ENCODE measurements at regions not wholly inside any gene's neighbourhood (a gene's known extent, or its start where the extent isn't known, plus 50 kb on each side); places are given as distances from the start of the nearest gene placed in this dataset.
A peak's percentile ranks its signal among the peaks of the same experiment; 100 is the strongest.

DNA sequence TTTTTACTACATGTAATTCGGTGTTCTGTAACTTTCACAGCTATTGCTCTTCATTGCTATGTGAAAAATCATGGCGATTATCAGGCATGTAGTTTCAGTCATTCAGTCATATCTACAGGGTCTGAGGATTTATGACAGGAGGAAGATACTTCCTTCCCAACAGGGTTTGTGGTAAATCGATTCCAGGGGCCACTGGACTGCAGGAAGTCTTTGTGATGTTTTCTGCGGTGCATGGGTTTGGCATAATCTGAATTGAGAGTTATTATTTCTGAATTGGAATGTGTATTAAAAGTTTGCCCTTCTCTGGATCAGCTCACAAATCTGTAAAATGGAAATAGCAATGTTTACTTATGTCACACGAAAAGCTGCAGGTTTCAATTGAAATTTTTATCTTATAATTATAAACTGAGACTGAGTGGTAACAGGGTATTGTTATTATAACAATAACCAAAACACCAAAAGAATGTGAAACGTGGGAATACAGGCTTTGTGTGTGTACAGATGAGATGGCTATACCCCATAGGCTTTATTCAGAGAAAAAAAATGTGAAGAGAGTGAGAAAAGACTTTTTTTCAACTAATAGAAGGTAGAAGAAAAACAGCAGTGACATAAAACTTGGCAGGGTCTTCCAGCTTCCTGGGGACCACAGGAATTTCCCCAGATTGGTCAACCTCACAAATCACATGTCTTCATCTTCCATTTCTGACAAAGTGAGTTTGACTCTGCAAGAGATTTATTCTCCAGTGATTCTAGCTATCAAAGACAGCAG lies 307.7 kb upstream of the NFE2L3 start:
- DNase-seq (ENCODE audit: low read depth in 2 of 2), result no peak

GRCh38 chr7:25845464-25845863 lies 306.5 kb upstream of the NFE2L3 start:
- DNase-seq (ENCODE audit: low read depth in 2 of 2), result no peak

DNA sequence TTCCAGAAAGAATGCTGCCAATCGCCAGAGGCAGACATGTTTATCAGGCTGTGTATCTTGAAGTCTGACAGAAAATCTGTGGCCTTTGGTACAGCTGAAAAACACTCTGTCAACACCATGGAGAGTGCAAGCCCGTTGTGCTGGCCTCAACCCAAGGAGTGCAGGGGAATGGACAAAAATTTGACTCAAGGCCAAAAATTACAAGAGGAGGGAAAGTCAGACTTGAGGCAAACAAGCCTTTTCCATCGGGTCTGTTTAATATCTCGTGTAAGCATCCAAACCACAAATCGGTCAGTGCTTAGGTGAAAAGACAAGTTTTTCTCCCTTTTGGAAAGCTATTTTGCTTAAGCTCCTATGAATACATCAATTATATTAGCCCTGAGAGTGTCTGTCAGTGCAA lies 305.3 kb upstream of the NFE2L3 start:
- no peak for DNase-seq (ENCODE audit: low read depth in 2 of 2)

- no peak for DNase-seq (ENCODE audit: low read depth in 2 of 2)
These were observed 304.5 kb upstream of the NFE2L3 start for GRCh38 chr7:25847336-25848070.

DNA sequence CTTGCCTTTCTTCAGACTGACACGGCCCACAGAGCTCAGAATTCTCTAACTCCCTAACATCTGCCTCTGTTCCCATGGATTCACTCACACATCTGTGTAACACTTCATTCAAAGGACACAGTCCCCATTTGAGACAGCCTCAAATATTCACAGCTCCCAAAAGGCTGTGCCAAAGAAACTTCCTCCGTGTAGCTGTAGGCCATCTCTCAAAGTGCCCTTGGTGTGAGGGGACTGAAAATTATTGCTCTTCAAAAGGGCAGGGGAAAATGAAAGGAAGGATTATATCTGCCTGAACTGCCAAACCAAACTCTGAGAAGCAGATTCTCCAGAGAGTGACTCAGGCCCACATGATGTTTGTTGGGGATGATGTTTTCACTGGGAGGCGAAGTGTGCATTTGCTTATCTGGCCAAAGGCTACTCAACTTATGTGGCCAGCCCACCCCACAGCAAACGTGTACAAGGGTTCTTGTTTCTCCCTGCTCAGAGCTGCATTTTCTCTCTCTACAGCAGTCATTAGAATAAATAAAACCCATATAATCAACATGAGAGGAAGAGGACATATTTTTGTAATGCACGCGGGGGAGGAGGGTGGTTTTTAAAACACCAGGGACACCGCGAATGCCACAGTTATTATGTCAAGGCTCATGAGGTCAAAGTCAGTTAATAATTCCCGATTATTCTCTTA lies 302.4 kb upstream of the NFE2L3 start:
- DNase-seq (ENCODE audit: low read depth in 2 of 2), result no peak

GRCh38 chr7:25850216-25850615 lies 301.8 kb upstream of the NFE2L3 start:
- DNase-seq (ENCODE audit: low read depth in 2 of 2), result no peak

DNA sequence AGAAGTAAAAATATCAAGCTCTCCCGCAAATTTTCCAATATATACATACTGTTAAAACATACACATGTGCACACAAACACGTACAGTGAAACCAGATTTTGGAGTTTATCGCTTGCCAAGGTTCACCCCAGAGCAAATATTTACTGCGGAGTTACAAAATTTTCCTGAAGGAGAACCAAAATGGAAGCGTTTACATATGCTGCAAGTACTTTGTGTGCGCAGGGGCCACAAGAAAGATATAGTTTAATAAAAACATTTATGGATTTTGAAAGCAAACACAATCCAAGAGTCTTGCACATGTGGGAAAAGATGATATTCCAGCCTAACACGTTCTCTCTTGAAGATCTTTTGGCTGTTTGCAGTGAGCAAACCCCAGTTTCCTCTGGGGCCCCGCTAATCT lies 301.3 kb upstream of the NFE2L3 start:
- DNase-seq (ENCODE audit: low read depth in 2 of 2), result no peak

DNA sequence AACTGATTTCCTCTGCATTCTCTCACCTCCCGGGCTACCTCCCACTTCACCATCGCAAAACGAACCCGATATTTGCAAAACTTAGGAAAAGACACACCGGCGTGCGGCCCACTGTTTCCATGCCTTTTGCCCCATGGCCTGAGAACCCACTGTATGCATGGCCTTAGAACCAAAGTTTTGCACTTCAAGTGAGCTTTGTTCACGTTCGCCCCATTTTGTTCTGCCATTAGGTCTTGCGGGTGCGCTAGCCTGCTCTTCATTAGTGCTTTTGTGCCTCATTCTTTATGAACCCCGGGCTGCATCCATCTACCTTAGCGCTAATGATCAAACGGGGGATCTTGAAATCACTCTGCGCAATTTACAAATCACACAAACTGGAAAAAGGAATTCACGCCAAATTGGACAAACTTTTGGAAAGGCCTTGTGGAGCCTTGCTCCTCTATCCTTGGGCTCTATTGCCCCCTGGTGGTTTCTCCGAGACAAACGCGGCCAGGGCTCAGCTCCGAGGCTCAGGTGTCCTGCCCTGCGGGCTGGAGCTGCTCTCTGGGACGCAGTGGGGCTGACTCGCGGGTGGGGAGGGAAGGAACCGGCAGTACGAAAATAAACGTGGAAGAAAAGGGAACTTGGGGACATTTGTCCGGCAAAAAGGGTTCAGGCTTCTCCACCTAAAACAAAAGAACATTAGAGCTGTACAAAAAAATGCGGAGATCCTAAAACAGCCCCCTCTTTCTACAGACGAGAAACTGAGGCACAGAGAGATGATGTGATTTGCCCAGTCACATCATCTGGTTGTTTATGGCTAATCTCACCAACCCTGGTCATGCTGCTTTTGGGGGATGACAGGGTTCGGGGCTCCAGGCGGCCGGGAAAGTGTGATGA lies 300.4 kb upstream of the NFE2L3 start:
- DNase-seq (ENCODE audit: low read depth in 2 of 2), result peak in 1 of 2 donors; percentile 22

- DNase-seq (ENCODE audit: low read depth in 2 of 2), result no peak
These were observed 299.6 kb upstream of the NFE2L3 start for GRCh38 chr7:25852211-25852938.

DNA sequence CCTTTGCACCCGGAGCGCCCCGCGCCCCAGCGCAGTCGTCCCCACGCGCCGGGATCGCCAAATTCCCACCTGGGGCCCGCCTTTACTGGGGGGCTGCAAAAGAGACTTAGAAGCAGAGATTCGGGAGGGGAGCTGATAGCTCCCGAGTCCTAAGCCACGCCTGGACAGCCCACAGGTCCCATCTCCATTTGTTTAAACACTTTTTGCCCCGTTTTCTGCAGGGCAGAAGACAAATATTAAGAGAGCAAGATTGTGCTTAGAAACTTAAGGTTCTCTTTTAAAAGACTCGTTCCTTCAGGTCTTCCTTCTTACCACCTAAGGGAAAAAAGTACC lies 299.1 kb upstream of the NFE2L3 start:
- DNase-seq (ENCODE audit: low read depth in 2 of 2), result no peak

DNA sequence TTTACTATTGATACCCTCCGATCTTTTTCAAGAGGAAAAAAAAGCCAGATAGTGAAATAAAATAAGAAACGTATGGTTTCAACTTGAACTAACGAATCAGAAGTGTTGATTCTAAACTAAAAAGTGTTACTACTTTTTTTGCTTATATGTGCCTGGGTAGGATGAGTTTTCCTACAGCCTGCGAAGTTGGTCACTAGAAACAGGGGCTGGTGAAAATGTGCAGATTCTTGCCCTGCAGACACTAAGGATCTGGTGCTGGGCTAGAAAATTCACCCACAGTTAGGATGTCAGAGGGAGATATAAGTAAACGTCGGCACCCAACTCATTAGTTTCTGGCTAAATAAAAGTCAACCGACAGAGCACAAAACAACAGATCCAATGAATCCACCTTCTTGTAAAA lies 298.7 kb upstream of the NFE2L3 start:
- no peak for DNase-seq (ENCODE audit: low read depth in 2 of 2)

DNA sequence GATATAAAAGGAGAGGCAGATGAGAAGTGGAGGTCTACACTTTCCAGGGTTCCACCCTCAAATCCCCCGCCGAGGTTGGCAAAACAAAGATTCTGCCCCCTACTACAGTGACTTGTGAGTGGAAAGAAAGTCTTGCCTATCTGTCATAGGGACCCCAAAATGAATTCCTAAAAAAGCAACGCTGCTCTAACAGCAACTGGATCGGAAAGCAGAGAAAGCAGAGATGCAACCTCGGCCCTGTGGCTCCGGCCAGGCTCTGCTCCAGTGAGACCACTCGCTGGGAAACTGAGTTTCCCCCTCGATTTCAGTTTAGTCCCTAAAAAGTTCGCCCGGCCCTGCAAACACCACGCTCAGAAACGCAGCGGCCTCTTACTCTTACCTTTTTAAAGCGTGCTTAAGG lies 297.9 kb upstream of the NFE2L3 start:
- no peak for DNase-seq (ENCODE audit: low read depth in 2 of 2)

GRCh38 chr7:25854608-25855497 lies 297.1 kb upstream of the NFE2L3 start:
- DNase-seq (ENCODE audit: low read depth in 2 of 2), result no peak

DNA sequence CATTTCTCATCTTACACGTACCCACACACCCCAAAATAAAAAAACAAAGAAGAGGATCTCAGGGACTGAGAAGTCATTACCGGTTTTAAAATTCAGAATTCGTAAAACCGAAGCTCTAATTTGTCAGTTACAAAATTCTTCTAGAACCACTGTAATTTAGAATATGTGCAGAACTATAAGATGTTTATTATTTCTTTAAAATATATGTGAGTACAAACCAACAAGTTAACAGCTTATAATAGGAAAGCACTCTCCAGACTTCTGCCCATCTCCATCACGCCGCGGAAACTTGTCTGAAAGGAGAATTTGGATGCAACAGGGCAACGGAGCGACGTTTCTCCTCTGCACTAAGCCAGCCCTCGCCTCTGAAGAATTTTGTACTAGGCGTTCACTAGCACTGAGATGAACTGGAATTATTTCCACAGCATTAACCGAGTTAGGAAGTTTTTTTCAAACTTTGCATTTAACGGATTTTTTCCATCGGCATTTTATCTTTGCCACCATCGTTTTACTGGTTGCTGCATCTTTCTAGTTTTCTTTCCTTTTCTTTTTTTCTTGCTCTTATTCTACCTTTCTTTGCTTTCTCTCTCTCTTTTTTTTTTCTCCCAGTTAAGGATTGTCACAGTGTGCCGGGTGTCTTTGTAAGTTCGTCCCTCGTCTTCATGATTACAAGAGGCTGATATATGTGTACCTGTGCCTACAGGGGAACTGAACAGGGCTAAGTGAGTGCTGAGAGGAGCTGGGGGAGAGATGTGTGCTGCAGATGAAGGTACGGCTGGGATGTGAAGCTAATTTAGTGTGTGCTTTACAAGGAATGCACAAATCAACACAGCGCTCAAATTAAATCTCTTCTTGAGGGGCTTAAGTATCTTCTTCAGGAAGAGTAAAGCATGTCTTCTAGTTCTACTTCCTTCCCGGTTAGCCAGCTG lies 295.9 kb upstream of the NFE2L3 start:
- no peak for DNase-seq (ENCODE audit: low read depth in 2 of 2)

GRCh38 chr7:25857376-25858067 lies 294.5 kb upstream of the NFE2L3 start:
- no peak for DNase-seq (ENCODE audit: low read depth in 2 of 2)

- DNase-seq (ENCODE audit: low read depth in 2 of 2), result no peak
These were observed 293.8 kb upstream of the NFE2L3 start for GRCh38 chr7:25858200-25858524.

DNA sequence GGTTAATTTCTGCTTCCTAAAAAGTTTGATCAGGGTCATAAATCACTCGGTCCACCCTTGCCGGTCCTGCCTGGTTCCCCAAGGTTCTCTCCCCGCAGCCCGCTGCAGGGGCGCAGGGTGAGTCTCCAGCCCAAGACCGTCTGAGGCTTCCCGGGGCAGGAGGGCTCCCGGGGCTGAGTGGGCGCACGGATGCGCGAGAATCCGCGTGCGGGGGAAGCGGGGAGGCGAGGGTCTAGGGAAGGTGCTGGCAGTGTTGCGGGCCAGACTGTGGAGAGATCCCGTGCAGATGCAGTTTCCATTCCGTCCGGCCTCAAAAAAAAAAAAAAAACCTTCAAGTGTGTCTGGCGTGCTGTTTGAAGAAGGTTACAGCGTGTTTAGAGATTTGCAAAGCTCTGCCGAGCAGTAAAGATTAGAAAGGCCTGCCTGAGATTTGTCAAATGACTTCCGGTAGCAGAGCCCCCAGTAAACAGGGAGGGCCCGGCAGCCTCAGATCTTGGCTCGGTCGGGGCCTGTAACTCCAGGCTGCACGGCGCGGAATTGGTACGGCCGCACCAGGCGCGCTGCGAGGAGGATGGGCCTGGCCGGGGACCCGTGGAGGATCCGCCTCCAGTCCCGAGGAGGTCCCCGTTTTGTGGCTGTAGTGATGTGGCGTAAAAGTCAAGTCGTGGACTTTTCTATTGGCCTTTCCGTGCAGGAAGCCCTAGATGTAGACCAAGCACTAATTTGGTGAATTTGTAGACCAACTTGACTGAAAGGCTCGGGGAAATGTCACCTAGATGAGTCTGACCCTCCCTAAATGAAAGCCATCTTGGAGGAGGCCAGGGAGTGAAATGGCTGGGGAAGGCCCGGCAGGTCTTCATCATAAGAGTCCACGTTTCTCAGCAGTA lies 293.2 kb upstream of the NFE2L3 start:
- no peak for DNase-seq (ENCODE audit: low read depth in 2 of 2)

All from stimulated activated CD8-positive, alpha-beta memory T cell treated with anti-CD3 and anti-CD28 coated beads, Interleukin-7, amount 100 ng/mL, for 1 hour (primary cell).